ENCODE measurements at regions not wholly inside any gene's neighbourhood (a gene's known extent, or its start where the extent isn't known, plus 50 kb on each side); places are given as distances from the start of the nearest gene placed in this dataset.

GRCh38 chr12:68560851-68561422 is 49.8 kb upstream of the RAP1B start:
- no peak for DNase-seq

All from NCI-H345 (cell line).